Neural progenitor cell (in vitro differentiated cells): ENCODE measurements at regions not wholly inside any gene's neighbourhood (a gene's known extent, or its start where the extent isn't known, plus 50 kb on each side); places are given as distances from the start of the nearest gene placed in this dataset.

ENCODE experiments used
- CTCF ChIP-seq: fragments of 200-600 bp; sonication (generic); IDR thresholded peaks from 2 replicates; pipeline ENCODE4 v1.5.1; 2017; ENCODE audit warnings: antibody characterized with exemption, mild to moderate bottlenecking
- EZH2 ChIP-seq: fragments of 200-600 bp; sonication (generic); IDR thresholded peaks from 2 replicates; pipeline ENCODE4 v1.6.1; 2017; ENCODE audit warnings: antibody characterized with exemption, mild to moderate bottlenecking, moderate library complexity

- TF ChIP-seq CTCF (no peak), EZH2 (no peak)
Measured at GRCh38 chr5:100306000-100306399, 229.2 kb upstream of the FAM174A start.
